Ovary (tissue), 7 donors: ENCODE measurements at regions not wholly inside any gene's neighbourhood (a gene's known extent, or its start where the extent isn't known, plus 50 kb on each side); places are given as distances from the start of the nearest gene placed in this dataset.
A peak's percentile ranks its signal among the peaks of the same experiment; 100 is the strongest.

Experiments used
- DNase-seq, 5 donors: peaks; one replicate each; pipeline ENCODE4 v3.0.0-alpha.2; 2019 to 2020
- H3K27ac ChIP-seq, 2 donors: fragments of 200-600 bp; one replicate each; pipeline versions ENCODE4 v1.5.1 to v1.8.0; 2019 to 2022
- H3K27me3 ChIP-seq: fragments of 200-600 bp; one replicate; pipeline ENCODE4 v1.8.0; 2022
- H3K36me3 ChIP-seq: fragments of 200-600 bp; sonication (generic); one replicate; pipeline ENCODE4 v1.5.1; 2019
- H3K4me1 ChIP-seq: one replicate; pipeline ENCODE4 v1.8.1; 2013; ENCODE audit warnings: mild to moderate bottlenecking, moderate library complexity; ENCODE audit not compliant: insufficient read depth
- H3K4me3 ChIP-seq: fragments of 200-600 bp; sonication (generic); one replicate; pipeline ENCODE4 v1.5.1; 2017
- H3K9me3 ChIP-seq, 2 donors: fragments of 200-600 bp in 1 of 2; sonication (generic) in 1 of 2; one replicate each; pipeline versions ENCODE4 v1.5.1 to v1.8.1; 2013 to 2019; ENCODE audit warnings: mild to moderate bottlenecking in 1 of 2, moderate library complexity in 1 of 2
- EP300 ChIP-seq: sonication (generic); formaldehyde crosslinking; IDR thresholded peaks from one replicate; pipeline ENCODE4 v1.6.1; 2017; ENCODE audit warnings: antibody characterized with exemption
- POLR2A ChIP-seq: fragments of 450-650 bp; IDR thresholded peaks from one replicate; pipeline ENCODE4 v1.6.1; 2017; ENCODE audit warnings: antibody characterized with exemption, mild to moderate bottlenecking, moderate library complexity
- WGBS, 3 donors: extraction: QIAGEN DNeasy Blood & Tissue Kit in 1 of 3; methylation state at CpG; one replicate each; pipeline versions ENCODE4 v1.1.5 to v1.1.7; 2013 to 2017; 5-methylcytosine and 5-hydroxymethylcytosine counted together
- intact Hi-C, 4 donors: fragments of 100-400 bp; cut with DNase I; formaldehyde crosslinking; loops; one replicate each; pipeline versions ENCODE4 v1.11.0 to v1.15.1; 2022 to 2023
- TF ChIP-seq, protein P1 (sequence below), 3 donors: fragments of 450-650 bp in 2 of 3; fragments of 200-600 bp in 1 of 3; IDR thresholded peaks; one replicate each; pipeline versions ENCODE4 v1.5.1 to v1.8.0; 2016 to 2022; ENCODE audit warnings: antibody characterized with exemption in 3 of 3, mild to moderate bottlenecking in 1 of 3
- donor health status: DM: no; HTN: no; CAD: no; lungs with moderate emphysema.
- donor health status: DM: no; HTN: no; CAD: no.
- donor health status: Bipolar disorder and iron deficiency.
- donor health status: DM: no; HTN: no; CAD: no.
- donor health status: DM: yes; HTN: yes; CAD: no.

DNA sequence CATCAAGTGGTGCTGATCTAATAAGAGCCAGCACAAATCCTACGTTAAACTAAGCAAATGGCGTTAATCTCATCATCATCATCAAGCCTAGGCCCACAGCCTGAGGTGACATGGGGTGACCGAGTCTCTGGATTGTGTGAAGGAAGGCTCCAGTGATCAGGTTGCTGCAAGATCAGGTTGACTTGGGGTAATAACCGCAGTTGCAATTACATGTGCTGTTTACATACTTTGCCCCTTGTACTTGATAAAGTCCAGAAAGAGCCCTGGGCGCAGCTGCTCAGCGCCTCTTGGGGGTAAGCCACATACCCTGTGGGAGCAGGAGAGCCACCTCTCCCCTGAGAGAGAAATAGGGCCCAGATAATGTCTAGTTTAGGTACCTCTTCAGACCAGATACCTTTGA is 228.1 kb downstream of the WDR11 start:
- 24 to 65% (median 32%) methylated on average over 6 of the region's 6 CpGs for whole genome bisulfite sequencing, 3 donors
- Histone ChIP-seq H3K9me3 (no peaks in the 10 kb centered on the region), H3K27ac (no peak overlapping the region), H3K27me3 (no peaks in the 10 kb centered on the region), H3K4me1 (peaks cover 2% of the 10 kb centered on the region), H3K36me3 (no peaks in the 10 kb centered on the region), H3K4me3 (no peak overlapping the region)
- TF ChIP-seq POLR2A: no peak
- TF ChIP-seq EP300: no peak
- TF ChIP-seq, protein P1, sequence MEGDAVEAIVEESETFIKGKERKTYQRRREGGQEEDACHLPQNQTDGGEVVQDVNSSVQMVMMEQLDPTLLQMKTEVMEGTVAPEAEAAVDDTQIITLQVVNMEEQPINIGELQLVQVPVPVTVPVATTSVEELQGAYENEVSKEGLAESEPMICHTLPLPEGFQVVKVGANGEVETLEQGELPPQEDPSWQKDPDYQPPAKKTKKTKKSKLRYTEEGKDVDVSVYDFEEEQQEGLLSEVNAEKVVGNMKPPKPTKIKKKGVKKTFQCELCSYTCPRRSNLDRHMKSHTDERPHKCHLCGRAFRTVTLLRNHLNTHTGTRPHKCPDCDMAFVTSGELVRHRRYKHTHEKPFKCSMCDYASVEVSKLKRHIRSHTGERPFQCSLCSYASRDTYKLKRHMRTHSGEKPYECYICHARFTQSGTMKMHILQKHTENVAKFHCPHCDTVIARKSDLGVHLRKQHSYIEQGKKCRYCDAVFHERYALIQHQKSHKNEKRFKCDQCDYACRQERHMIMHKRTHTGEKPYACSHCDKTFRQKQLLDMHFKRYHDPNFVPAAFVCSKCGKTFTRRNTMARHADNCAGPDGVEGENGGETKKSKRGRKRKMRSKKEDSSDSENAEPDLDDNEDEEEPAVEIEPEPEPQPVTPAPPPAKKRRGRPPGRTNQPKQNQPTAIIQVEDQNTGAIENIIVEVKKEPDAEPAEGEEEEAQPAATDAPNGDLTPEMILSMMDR (IDR thresholded peaks at IDR 0.05): no peak
- no peak for DNase-seq
- intact Hi-C loops: no loop called here

DNA sequence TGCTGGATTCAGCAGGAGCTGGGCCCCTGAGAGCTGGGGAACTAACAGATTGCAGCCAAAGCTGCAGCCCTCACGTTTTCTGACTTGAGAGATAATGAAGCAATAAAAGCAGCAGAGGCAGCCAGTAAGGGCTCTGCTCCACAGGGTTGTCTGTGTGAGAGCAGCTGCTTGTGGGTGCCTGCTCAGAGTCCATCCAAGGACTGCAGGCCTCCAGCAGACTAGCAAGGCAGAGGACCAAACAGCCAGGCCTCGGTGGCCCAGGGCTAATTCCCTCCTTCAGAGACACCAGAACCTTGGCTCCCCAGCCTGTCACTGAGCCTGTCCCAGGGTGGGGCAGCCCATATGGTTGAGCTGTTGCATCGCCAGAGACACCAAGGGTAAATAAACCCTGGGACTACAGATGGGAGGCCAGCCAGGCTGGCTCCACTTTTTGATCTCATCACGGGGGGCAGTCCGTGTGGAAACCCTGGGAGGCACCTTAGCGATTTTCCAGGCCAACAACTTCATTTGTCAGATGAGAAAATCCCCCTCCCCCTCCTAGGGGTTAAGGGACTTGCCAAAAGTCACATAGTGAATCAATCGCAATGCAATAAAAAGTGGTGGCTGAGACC is 229.2 kb downstream of the WDR11 start:
- intact Hi-C loops: no loop called here
- Histone ChIP-seq H3K9me3 (no peaks in the 10 kb centered on the region), H3K4me1 (peaks cover 2% of the 10 kb centered on the region), H3K4me3 (no peak overlapping the region), H3K27ac (no peak overlapping the region), H3K27me3 (no peaks in the 10 kb centered on the region), H3K36me3 (no peaks in the 10 kb centered on the region)
- no peak for TF ChIP-seq POLR2A
- no peak for TF ChIP-seq EP300
- TF ChIP-seq, protein P1 (IDR thresholded peaks at IDR 0.05): no peak
- DNase-seq: peak in 3 of 5 donors; percentile 26 to 55 (median 54)
- 42 to 49% (median 44%) methylated on average over 7 of the region's 7 CpGs for WGBS, 3 donors

DNA sequence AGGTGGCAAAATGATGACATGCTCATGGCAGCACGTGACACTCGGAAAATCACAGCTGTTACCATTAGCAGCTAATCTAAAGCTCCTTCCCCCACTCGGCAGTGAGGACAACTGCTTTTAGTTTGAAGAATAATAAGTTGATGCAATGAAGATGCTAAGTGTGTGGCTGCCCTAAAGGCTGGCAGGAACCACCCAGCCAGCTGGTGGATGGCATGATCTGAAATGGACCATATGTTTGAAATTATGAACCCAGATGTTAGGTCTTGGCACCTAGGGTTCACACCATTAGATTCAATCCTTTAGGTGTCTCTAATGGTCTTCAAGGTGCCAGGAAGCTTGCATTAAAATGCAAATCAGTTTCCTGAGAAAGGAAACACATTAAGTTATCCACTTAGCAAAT is 230.1 kb downstream of the WDR11 start:
- no peaks in the 10 kb centered on the region for H3K27me3 ChIP-seq
- no peaks in the 10 kb centered on the region for H3K9me3 ChIP-seq
- intact Hi-C loops: no loop called here
- TF ChIP-seq POLR2A: no peak
- TF ChIP-seq EP300: no peak
- TF ChIP-seq, protein P1 (IDR thresholded peaks at IDR 0.05): no peak
- peaks cover 2% of the 10 kb centered on the region for H3K4me1 ChIP-seq
- no peak overlapping the region for H3K27ac ChIP-seq
- 84 to 91% (median 85%) methylated on average over 3 of the region's 3 CpGs for whole genome bisulfite sequencing, 3 donors
- no peak overlapping the region for H3K4me3 ChIP-seq
- H3K36me3 ChIP-seq: no peaks in the 10 kb centered on the region
- no peak for DNase-seq

DNA sequence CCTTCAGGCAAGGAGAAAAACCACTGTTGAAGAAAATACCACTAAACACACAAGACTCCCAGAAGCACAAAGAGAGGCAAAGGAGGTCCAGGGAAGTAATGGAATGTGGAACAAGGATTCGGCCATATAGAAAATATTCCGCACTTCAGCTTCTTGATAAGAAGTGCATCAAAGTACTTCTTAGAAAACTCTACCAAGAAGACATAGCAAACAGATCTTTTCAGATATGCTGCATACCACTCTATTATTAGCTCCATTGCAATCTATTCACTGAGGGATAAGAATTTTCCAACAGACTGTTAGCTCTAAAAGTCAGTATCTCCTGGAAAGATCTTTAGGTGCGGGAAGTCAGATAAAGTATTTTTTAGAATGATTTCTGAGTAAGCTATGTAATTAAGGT is 231.8 kb downstream of the WDR11 start:
- 77 to 79% (median 77%) methylated on average over 3 of the region's 3 CpGs for WGBS, 3 donors
- Histone ChIP-seq H3K9me3 (no peaks in the 10 kb centered on the region), H3K4me1 (peaks cover 2% of the 10 kb centered on the region), H3K4me3 (no peak overlapping the region), H3K36me3 (no peaks in the 10 kb centered on the region), H3K27me3 (no peaks in the 10 kb centered on the region), H3K27ac (no peak overlapping the region)
- intact Hi-C loops: no loop called here
- TF ChIP-seq EP300 (no peak), POLR2A (no peak)
- TF ChIP-seq, protein P1 (IDR thresholded peaks at IDR 0.05): no peak
- DNase-seq: no peak
